ENCODE measurements at regions not wholly inside any gene's neighbourhood (a gene's known extent, or its start where the extent isn't known, plus 50 kb on each side); places are given as distances from the start of the nearest gene placed in this dataset.
A peak's percentile ranks its signal among the peaks of the same experiment; 100 is the strongest.

DNA sequence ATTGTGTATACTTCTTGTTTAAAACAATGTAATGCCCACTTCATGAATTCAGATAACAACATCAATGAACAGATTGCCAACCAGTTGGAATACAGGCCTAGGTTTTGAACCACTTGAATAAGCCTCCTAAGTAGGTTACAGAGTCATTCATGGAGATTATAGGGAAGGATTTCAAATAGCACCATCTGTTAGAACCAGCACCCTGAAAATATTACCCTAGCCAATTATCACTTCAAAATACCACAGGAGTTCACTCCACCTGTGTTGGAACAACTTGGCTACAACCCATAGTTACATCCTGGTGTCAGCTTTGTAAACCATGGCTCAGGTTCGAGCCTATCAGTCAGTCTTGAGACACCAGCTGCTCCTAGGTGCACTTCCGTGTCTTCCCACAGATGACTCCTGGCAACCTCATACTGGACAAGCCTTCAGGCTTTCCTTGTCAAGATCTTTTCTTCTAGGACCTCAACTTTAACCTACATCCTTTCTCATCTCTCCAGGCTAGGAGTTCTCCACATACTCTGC, 350.0 kb downstream of the DEPDC1B start:
- Histone ChIP-seq H3K4me3 (no peak overlapping the region), H3K9me3 (no peaks in the 10 kb centered on the region), H3K4me1 (peaks cover 0 to 16% (median 13%) of the 10 kb centered on the region in 4 donors), H3K36me3 (no peaks in the 10 kb centered on the region), H3K27me3 (no peaks in the 10 kb centered on the region), H3K27ac (replicated peaks in 1 of 4) (no peak overlapping the region)
- TF ChIP-seq EP300 (IDR thresholded peaks at IDR 0.05), result no peak
- no peak for TF ChIP-seq POLR2AphosphoS5 (IDR thresholded peaks at IDR 0.05)
- TF ChIP-seq, protein P1, sequence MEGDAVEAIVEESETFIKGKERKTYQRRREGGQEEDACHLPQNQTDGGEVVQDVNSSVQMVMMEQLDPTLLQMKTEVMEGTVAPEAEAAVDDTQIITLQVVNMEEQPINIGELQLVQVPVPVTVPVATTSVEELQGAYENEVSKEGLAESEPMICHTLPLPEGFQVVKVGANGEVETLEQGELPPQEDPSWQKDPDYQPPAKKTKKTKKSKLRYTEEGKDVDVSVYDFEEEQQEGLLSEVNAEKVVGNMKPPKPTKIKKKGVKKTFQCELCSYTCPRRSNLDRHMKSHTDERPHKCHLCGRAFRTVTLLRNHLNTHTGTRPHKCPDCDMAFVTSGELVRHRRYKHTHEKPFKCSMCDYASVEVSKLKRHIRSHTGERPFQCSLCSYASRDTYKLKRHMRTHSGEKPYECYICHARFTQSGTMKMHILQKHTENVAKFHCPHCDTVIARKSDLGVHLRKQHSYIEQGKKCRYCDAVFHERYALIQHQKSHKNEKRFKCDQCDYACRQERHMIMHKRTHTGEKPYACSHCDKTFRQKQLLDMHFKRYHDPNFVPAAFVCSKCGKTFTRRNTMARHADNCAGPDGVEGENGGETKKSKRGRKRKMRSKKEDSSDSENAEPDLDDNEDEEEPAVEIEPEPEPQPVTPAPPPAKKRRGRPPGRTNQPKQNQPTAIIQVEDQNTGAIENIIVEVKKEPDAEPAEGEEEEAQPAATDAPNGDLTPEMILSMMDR (IDR thresholded peaks at IDR 0.05), result no peak
- TF ChIP-seq POLR2A (IDR thresholded peaks at IDR 0.05; ENCODE audit: low read depth), result no peak
- no peak for DNase-seq (ENCODE audit: extremely low spot score)
- intact Hi-C loops (cut with DNase I), result no loop called here
- WGBS, result 100% methylated on average over 2 of the region's 2 CpGs

DNA sequence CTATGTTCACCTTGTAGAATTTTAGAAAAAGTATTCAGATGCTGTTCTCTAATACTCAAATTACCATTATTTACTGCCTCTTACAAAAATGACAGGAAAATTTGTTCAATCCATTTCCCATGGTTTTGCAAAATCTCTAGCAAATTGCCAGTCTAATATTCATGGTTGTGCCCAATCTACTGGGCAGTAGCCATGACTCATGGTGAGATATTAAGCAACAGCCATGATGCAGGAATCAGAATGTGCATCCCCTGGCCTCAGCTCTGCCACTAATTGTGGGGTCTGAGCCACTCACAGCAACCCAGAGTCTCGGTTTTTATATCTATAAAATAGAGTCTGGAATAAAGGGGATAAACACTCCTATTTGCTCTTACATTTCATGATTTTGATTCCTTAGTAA, 353.6 kb downstream of the DEPDC1B start:
- H3K27ac ChIP-seq (replicated peaks in 1 of 4), result no peak overlapping the region
- H3K9me3 ChIP-seq, result no peaks in the 10 kb centered on the region
- no peak for TF ChIP-seq POLR2AphosphoS5 (IDR thresholded peaks at IDR 0.05)
- no peak for TF ChIP-seq EP300 (IDR thresholded peaks at IDR 0.05)
- TF ChIP-seq POLR2A (IDR thresholded peaks at IDR 0.05; ENCODE audit: low read depth), result no peak
- TF ChIP-seq, protein P1 (IDR thresholded peaks at IDR 0.05), result no peak
- DNase-seq (ENCODE audit: extremely low spot score), result no peak
- H3K36me3 ChIP-seq, result no peaks in the 10 kb centered on the region
- peaks cover 0 to 17% (median 15%) of the 10 kb centered on the region in 4 donors for H3K4me1 ChIP-seq
- intact Hi-C loops (cut with DNase I), result no loop called here
- no peak overlapping the region for H3K4me3 ChIP-seq
- H3K27me3 ChIP-seq, result no peaks in the 10 kb centered on the region
- 88% methylated on average over 1 of the region's 1 CpG for WGBS

DNA sequence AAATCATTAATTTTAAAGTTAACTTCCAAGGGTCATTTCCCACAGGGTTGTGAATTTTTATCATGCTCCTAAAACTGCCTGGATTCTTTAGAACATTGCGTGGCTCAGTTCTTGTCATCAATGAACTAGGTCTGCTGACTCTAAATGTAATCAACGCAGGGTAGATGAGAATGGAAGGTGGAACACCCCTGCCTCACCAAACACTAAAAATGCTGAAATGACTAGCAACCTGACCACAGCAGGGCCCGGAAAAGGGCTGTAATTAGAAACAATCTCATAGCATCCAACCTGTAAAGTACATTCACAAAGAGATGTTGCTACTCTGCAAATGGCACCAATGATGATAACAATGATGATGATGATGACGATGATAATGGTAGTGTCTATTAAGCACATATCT, 356.9 kb downstream of the DEPDC1B start:
- WGBS, result 96% methylated on average over 4 of the region's 4 CpGs
- Histone ChIP-seq H3K27ac (replicated peaks in 1 of 4) (no peak overlapping the region), H3K27me3 (no peaks in the 10 kb centered on the region), H3K4me3 (no peak overlapping the region), H3K36me3 (no peaks in the 10 kb centered on the region), H3K4me1 (peaks cover 0 to 31% (median 25%) of the 10 kb centered on the region in 4 donors), H3K9me3 (no peaks in the 10 kb centered on the region)
- TF ChIP-seq EP300 (IDR thresholded peaks at IDR 0.05) (no peak), POLR2A (IDR thresholded peaks at IDR 0.05; ENCODE audit: low read depth) (no peak), POLR2AphosphoS5 (IDR thresholded peaks at IDR 0.05) (no peak)
- TF ChIP-seq, protein P1 (IDR thresholded peaks at IDR 0.05), result no peak
- intact Hi-C loops (cut with DNase I), result no loop called here
- DNase-seq (ENCODE audit: extremely low spot score), result no peak

DNA sequence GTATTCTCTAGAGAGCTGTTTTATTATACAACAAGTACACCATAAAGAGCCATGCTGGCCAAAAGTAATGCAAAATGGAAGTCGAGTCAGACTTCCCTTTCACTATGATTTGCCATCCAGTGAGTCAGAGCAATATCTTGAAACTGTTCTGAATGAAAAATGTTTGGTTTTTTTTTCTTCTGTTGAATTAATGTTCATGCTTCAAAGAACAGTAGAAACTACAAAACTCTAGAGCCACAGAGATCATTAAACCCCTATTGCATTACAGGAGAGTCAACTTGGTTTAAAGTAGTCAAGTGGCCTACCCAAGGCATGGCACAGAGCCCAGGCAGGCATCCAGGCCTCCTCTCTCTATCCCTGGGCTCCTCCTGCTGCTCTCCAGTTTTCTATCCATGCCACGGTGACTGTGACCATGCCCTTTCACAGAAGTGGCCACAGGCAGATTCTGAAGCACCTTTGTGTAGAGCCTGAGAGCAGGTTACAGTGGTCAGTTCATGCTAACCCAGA, 358.9 kb downstream of the DEPDC1B start:
- no peak for DNase-seq (ENCODE audit: extremely low spot score)

More for the DNA sequence above, 358.9 kb downstream of the DEPDC1B start:
- Histone ChIP-seq H3K36me3 (no peaks in the 10 kb centered on the region), H3K27me3 (no peaks in the 10 kb centered on the region), H3K4me1 (peaks cover 0 to 41% (median 33%) of the 10 kb centered on the region in 4 donors), H3K27ac (replicated peaks in 1 of 4) (peak overlapping the region; percentile 67 to 83 (median 72)), H3K9me3 (no peaks in the 10 kb centered on the region), H3K4me3 (no peak overlapping the region)
- TF ChIP-seq POLR2AphosphoS5 (IDR thresholded peaks at IDR 0.05) (no peak), EP300 (IDR thresholded peaks at IDR 0.05) (no peak), POLR2A (IDR thresholded peaks at IDR 0.05; ENCODE audit: low read depth) (no peak)
- TF ChIP-seq, protein P1 (IDR thresholded peaks at IDR 0.05), result no peak
- 92% methylated on average over 2 of the region's 2 CpGs for WGBS
- intact Hi-C loops (cut with DNase I), result no loop called here
